NCI-H1417 treated with DMSO at 0.1 percent for 48 hours (cell line): ENCODE measurements at regions not wholly inside any gene's neighbourhood (a gene's known extent, or its start where the extent isn't known, plus 50 kb on each side); places are given as distances from the start of the nearest gene placed in this dataset.
"Not testable (repeated sequence)": the region's sequence is repeated elsewhere in the genome, so short reads cannot be mapped to it uniquely, and the experiment has no call there.

ENCODE experiments used
- DNase-seq: peaks from one replicate; lab custom pipeline; 2025; lab: John Stamatoyannopoulos, UW

GRCh38 chr5:106361905-106362304, 1308.8 kb downstream of the EFNA5 start:
- no peak for DNase-seq

- DNase-seq, result no peak
Measured at GRCh38 chr5:106331415-106331814, 1339.3 kb downstream of the EFNA5 start.

GRCh38 chr5:106324356-106324755, 1346.4 kb downstream of the EFNA5 start:
- DNase-seq, result no peak

- no peak for DNase-seq
Measured at GRCh38 chr5:106321242-106321641, 1349.5 kb downstream of the EFNA5 start.

- no peak for DNase-seq
Measured at GRCh38 chr5:106314221-106314824, 1356.4 kb downstream of the EFNA5 start.

DNA sequence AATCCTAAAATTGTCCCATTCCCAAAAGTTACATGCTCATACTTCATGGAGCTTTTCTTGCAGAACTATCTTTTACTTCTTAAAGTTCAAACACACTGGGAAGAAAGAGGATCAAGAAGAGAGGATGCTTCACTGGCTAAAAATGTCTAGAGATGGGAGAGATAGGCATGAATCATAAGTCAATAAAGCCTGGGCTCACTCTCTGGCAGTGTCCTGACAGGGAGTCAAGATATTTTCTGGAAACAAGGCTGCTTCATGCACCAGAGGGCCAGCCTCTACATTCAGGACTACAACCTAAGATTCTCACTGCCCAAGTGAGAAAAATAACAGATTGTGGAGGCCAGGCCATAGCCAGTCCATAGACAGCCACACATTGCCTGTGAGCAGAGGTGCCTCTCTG, 1358.4 kb downstream of the EFNA5 start:
- no peak for DNase-seq

DNA sequence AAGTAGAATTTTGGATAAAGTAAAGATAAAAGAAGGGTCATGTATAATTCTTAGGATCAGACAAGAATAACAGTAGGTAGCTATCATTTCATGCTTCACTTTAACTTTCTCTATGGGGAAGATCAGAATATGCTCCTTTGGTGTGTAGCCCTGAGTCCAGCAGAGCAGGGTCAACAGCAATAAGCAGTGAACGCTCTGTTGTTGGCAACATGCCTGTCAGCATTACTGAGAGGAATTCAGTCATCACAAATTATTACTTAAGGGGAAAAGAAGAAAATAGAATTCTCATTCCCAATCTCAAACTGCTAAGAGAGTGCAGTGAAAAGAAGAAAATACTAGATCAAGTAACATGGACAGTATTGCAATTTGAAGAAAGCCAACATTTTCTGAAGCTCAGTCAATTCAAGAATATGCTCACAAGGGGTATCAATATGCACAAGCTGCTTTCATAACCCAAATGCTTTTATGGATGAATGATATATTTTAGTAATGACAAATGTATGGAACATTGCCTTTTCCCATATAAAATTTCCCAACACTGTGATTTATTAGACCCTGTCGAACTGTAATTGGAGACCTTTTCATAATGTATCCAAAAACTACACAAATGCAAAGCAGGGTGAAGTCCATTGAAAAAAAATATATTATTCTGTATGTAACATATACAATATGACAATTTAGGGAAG, 1359.4 kb downstream of the EFNA5 start:
- no peak for DNase-seq

DNA sequence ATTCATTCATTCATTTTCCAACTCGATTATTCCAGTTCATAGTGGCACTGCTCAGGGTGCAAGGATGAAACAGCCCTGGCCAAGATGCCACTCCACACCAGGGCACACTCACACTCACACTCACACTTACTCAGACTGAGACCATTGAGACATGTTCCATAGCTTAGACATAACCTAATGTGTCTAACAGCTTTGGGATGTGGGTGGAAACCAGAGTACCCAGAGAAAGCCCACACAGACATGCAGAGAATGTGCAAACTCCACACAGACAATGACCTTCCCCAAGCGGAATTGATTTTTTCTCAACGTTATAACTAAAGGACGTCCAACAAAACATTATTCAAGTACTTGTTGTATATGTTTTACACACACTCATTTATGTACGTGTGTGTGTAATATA, 1363.5 kb downstream of the EFNA5 start:
- no peak for DNase-seq

GRCh38 chr5:106306313-106307028, 1364.3 kb downstream of the EFNA5 start:
- DNase-seq, result no peak

GRCh38 chr5:106303911-106304310, 1366.8 kb downstream of the EFNA5 start:
- no peak for DNase-seq

- no peak for DNase-seq
Measured at GRCh38 chr5:106292654-106293053, 1378.1 kb downstream of the EFNA5 start.

DNA sequence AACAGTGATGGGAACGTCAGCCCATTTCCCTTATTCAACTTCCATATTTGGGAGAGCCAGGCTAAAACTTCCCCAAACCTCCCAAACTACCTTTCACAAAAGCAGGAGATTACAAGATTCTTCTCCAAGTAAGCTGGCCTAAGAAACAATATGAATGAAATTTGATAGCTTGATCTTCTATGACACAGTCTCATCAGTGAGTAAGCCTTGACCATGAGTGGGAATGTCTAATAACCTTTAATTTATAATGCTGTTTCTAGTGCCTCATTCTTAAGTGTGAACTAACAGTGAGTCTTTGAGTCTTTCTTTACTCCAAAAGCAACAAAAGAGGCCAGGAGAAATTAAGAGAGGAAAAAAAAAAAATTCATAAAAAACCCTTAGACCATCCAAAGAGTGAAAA, 1379.9 kb downstream of the EFNA5 start:
- no peak for DNase-seq

GRCh38 chr5:106288979-106289378, 1381.8 kb downstream of the EFNA5 start:
- no peak for DNase-seq

DNA sequence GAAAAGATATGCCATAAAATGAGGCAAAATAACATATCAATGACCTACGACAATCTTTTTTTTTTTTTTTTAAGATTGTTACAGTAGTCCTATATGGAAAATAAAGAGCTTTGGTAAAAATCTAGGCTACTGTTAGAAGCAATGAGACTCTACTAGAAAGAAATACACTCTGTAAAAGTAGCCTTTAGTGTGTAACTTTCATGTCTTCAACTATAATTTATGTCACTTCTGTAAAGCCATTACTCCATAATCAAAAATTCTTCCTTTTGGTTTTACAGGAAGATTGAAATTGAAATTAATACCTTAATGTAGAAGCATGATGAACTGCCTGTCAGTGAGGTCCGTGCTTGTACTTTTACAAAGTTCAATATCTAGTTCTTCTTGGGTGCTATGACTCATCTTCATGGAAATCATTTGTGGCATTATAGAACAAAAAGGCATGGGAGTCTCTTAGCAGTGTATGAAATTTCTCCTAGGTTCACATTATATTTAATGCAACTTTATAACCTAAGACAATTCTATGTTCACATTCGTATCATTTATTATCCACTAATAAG, 1393.1 kb downstream of the EFNA5 start:
- no peak for DNase-seq

DNA sequence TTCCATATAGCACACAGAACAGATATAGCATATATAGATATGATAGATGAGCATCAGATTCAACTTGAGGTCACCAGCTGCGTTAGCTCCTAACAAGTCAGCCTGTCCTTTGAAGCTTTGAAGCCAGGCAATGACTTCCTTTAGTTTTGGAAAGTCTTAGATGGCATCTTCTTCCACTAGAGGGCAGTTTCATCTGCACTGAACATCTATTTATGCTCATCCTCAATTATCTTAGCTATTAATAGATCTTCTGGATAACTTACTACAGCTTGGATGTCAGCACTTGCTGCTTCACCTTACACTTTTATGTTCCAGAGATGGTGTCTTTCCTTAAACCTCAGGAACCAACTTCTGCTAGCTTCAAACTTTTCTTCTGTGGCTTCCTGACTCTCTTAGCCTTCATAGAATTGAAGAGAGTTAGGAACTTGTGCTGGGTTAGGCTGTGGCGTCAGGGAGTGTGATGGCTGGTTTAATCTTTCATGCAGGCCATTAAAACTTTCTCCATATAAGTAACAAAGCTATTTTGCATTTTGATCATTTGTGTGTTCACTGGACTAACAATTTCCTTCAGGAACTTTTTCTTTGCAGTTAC, 1401.4 kb downstream of the EFNA5 start:
- DNase-seq, result no peak

- DNase-seq, result no peak
Measured at GRCh38 chr5:106267256-106267655, 1403.5 kb downstream of the EFNA5 start.

- DNase-seq, result no peak
Measured at GRCh38 chr5:106262395-106262794, 1408.3 kb downstream of the EFNA5 start.

GRCh38 chr5:106259431-106260090, 1411.2 kb downstream of the EFNA5 start:
- DNase-seq, result not testable (repeated sequence)

DNA sequence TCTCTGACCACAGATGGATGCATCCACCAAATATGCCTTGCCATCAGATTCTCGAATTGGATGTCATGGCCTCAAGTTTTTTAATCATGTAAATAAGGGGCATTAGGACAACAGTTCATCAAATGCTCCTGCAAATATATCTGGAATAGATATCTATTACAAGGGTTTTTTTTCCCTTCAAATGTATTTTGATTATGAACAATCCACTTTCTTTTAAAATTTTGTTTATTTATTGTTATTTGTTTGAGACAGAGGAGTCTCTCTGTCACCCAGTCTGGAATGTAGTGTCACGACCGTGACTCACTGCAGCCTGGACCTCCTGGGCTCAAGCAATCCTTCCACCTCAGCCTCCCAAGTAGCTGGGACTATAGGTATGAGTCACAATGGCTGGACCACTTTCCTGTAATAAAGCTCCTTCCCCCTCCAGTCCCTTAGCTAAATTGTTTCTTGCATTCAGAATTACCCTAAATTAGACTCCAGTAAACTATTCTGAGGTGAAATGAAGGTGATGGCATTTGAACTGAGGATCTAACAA, 1412.1 kb downstream of the EFNA5 start:
- DNase-seq, result no peak

DNA sequence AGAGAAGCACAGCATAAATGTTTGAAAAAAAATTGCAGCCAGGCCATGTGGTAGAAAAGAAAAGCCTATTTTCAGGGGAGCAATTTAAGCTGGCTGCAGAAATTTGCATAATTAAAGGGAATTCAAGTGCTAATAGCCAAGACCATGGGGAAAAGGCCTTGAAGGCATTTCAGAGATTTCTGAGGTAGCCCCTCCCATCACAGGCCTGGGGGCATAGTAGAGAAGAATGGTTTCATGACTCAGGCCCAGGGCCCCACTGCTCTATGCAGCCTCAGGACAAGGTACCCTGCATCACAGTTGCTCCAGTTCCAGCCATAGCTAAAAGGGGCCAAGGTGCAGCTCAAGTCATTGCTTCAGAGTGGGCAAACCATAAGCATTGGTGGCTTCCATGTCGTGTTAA, 1416.0 kb downstream of the EFNA5 start:
- DNase-seq, result no peak

DNA sequence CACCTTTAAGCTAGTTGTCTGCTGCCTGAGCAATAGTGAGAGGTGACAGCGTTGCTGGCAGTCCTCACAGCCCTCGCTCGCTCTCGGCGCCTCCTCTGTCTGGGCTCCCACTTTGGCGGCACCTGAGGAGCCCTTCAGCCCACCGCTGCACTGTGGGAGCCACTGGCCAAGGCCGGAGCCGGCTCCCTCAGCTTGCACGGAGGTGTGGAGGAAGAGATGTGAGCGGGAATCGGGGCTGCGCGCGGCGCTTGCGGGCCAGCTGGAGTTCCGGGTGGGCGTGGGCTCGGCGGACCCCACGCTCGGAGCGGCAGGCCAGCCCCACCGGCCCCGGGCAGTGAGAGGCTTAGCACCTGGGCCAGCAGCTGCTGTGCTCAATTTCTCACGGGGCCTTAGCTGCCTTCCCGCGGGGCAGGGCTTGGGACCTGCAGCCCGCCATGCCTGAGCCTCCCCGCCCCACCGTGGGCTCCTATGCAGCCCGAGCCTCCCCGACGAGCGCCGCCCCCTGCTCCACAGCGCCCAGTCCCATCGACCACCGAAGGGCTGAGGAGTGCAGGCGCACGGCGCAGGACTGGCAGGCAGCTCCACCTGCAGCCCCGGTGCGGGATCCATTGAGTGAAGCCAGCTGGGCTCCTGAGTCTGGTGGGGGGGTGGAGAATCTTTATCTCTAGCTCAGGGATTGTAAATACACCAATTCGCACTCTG, 1424.5 kb downstream of the EFNA5 start:
- not testable (repeated sequence) for DNase-seq
